T47D (cell line): ENCODE measurements at regions not wholly inside any gene's neighbourhood (a gene's known extent, or its start where the extent isn't known, plus 50 kb on each side); places are given as distances from the start of the nearest gene placed in this dataset.
"Not testable (repeated sequence)": the region's sequence is repeated elsewhere in the genome, so short reads cannot be mapped to it uniquely, and the experiment has no call there.

ENCODE experiments used
- DNase-seq, 2 experiments: peaks; one replicate each; pipeline versions ENCODE4 v3.0.0 to v3.0.0-alpha.2; 2011 to 2012; ENCODE audit warnings: low read depth in 1 of 2, low spot score in 1 of 2
- JUND ChIP-seq: IDR thresholded peaks from 2 replicates; pipeline ENCODE4 v1.6.1; 2012; ENCODE audit warnings: low read depth
- in situ Hi-C: cut with HindIII; loops from 2 replicates; pipeline ENCODE4 v1.10.0; 2016; ENCODE audit warnings: low sequenced_read_pairs, low pct_unique_long_range_greater_than_20kb

DNA sequence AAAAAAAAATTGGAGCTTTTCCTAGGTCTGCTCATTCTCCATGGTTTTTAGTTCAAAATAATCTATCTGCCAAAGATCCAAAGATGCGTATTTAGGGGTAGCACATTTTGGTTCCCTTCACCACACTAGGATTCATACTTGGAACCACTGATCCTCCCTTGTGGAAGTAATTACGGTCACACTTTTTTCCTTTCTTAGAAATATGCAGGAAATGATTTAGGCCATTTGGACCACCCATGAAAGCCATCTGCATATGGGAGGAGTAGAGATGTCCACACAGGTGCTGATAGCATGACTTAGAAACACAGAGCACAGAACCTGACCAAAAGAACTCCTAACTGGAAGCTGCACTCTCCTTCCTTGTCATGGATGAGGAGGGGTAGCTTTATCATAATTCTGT lies 105.9 kb upstream of the RAI14 start:
- in situ Hi-C loops, result no loop called here
- no peak for DNase-seq
- TF ChIP-seq JUND, result no peak

DNA sequence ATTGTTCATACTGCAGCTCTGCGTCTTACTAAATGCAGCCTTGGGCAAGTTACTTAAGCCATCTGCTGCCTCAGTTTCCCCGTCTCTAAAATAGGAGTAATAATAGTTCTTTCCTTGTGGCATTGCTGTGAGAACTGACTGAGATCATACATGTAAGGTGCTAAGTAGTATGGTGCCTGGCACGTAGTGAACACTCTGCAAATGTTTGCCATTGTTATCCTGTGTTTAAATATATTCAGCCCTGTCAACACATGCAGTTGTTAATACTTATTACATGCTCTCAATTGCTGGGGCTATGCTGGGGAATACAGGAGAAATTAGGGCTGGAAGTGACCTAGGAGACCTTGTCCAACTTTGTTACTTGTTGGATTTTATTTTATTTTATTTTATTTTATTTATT lies 105.2 kb upstream of the RAI14 start:
- in situ Hi-C loops, result no loop called here
- DNase-seq, result no peak
- TF ChIP-seq JUND, result no peak

DNA sequence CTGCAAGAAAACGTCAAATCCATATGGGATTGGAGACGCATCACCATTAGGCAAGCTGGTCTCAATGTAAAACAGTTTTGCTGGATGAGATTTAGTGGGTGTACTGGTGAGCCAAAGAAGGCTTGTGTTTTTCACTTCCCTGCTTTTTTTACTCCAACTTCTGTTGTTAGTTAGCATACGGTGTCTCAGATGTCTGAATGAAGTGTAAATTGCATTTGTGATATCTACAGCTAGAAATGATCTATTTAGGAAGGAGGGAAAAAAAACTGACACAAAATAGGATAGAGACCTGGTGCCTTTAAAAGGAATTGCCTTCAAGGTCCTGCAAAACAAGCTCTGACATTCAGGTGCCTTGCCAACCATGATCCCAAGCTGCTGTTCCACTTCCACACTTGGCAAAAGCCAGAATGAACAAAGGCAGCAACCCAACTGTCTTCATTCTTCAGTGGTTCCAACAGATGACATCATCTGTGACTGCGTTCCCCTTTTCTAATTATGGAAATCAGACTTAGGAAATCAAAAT lies 104.2 kb upstream of the RAI14 start:
- in situ Hi-C loops, result no loop called here
- TF ChIP-seq JUND, result no peak
- no peak for DNase-seq

- DNase-seq, result peak in 1 of 2 experiments; percentile 18
- no peak for TF ChIP-seq JUND
- in situ Hi-C loops, result no loop called here
Measured at GRCh38 chr5:34552686-34553085, 103.4 kb upstream of the RAI14 start.

- DNase-seq, result no peak
- no peak for TF ChIP-seq JUND
Measured at GRCh38 chr5:34553581-34553980, 102.5 kb upstream of the RAI14 start.

DNA sequence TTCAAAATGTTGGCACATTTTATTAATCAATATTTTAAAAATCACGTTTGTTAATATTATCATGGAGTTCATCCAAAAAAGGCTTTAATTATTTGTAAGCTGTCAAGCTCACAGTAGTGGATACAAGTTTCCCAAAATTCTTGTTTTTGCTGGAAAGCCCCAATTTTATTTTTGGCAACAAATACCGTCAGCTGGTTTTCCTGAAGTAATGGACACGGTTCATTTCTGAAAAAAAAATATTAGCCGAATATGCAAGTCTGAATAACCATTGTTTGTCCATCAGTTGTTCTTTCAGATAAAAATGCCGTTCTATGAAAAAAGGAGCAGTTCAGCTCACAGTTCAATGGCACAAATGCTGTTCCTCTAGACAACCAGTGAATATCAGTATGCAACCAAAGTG lies 101.5 kb upstream of the RAI14 start:
- TF ChIP-seq JUND, result no peak
- in situ Hi-C loops, result no loop called here
- DNase-seq, result no peak

More at GRCh38 chr5:34553581-34553980, 102.5 kb upstream of the RAI14 start:
- in situ Hi-C loops, result no loop called here

DNA sequence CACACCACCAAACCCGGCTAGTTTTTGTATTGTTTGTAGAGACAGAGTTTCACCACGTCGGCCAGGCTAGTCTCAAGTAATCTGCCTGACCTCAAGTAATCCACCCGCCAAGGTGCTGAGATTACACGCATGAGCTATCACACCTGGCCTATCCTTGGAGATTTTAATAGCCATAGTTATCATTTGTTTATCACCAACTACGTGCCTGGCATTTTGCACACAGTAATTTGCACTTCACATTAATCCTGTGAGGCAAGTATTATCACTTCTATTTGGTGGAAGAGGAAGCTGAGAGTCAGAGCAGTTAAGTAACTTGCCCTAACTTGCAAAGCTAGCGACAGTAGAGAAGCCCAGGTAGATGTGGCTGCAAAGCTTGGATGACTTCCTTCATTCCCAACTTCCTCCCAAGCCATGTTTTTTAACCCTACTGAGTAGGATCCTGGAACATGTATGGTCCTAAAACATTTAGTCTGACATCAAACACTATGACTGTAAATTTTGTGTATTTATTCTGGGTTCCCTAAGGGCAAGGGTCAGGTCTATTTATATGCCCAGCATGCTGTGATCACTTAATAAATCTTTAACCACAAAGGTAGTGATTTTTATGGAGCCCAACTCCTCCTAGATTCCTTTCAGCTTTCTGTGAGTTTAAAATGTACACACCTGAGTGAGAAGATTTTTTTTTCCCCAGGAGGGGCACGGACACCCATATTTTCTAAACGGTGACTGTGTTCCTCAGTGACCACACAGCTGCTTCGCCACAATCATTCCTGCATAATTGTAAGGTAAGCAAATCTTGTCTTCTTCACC lies 100.2 kb upstream of the RAI14 start:
- TF ChIP-seq JUND, result no peak
- in situ Hi-C loops, result no loop called here
- no peak for DNase-seq

- DNase-seq, result no peak
- no peak for TF ChIP-seq JUND
- in situ Hi-C loops, result no loop called here
Measured at GRCh38 chr5:34556509-34556782, 99.7 kb upstream of the RAI14 start.

DNA sequence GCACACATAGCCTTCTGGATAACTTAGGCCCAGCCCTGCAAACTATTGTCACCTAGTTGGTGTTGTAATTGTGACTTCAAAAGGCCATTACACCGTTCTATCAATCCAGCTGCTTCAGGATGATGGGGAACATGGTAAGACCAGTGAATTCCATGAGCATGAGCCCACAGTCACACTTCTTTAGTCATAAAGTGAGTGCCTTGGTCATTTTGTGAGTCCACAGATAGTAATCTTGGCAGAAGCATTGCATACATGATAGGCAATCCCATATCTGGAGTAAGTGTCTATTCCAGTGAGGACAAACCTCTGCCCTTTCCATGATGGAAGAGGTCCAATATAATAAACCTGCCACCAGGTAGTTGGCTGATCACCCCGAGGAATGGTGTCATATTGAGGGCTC lies 94.5 kb upstream of the RAI14 start:
- in situ Hi-C loops, DNase-seq: not testable (repeated sequence)

GRCh38 chr5:34562791-34563190 lies 93.3 kb upstream of the RAI14 start:
- in situ Hi-C loops, result no loop called here
- no peak for TF ChIP-seq JUND
- DNase-seq, result no peak

DNA sequence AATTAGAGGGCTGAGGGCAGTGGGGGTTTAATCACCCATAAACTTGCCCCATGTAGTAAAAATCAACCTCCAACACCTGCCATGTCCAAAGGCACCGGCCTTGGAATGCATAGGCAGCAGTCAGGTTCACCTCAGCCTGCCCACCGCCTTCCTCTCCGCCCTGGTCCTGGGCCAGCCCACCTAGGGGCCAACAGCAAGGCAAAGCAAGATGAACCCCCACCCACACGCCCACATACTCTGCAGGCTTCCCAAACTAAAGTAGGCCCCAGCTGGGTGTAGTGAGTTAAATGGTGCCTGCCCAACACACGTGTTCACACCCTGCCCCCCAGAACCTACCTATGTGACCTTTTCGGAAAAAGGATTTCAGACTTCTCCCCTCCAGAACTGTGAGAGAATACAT lies 92.9 kb upstream of the RAI14 start:
- TF ChIP-seq JUND, result no peak
- in situ Hi-C loops, result no loop called here
- DNase-seq, result no peak

DNA sequence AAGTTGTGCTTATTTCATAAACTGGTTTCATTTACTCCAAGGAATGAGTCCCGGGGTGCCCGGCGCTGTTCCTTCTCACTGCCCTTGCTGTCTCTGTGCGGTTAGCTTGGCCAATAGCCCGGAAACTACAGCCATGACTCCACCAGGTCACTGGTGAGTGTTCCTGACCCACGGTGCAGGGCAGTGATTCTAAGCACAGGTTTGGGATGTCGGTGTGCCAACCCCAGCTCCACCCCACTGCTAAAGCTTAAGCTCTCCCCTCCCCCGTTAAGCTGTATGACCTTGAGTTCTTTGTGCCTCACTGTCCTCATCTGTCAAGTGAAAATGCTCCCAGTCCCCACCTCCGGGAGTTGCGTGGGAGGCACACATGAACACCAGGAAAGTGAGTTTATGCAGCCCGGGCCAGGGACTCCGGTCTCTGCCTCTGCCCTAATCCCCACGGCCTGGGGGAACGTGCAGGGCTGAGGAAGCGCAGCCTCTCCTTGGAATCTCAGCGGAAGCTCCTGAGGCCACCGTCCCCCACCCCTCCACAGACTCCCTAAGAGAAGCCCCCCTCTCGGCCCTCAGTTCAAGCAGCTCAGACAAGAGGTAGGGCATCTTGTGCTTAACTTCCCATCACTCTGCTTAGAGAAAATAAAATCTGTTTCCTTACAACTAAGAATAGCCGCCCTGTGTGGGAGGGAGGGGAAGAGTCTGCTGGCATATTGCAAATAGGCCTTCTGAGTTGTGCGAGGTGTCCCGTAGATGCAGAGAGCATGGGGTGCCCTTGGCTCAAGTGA lies 92.0 kb upstream of the RAI14 start:
- no peak for DNase-seq
- in situ Hi-C loops, result no loop called here
- TF ChIP-seq JUND, result no peak

DNA sequence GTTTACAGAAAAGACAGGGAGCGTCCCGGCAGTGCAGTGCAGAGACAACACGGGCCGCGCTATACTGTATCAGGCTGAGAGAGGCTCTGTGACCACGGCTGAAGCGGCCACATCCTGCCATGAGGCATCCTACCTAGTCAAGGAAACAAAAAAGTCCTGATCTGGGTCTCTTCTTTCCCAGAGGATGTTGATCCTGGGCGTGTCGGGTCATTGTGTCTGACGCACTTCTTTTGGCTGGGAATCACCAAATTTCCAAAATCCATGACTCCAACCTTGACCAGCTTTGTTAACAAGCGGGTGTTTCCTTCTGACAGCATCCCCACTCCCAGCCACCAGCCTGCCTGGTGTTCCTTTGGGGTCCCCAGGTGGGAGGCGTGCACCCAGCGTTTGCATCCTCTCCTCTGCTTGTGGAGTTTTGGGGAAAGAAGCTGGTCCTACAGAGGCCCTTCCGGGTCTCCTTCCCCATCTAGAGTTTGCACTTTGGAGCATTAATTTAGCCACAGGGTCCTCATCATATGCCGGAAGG lies 91.4 kb upstream of the RAI14 start:
- TF ChIP-seq JUND, result no peak
- in situ Hi-C loops, result no loop called here
- no peak for DNase-seq

- no peak for DNase-seq
- no peak for TF ChIP-seq JUND
- in situ Hi-C loops, result no loop called here
Measured at GRCh38 chr5:34570143-34570542, 86.0 kb upstream of the RAI14 start.
